K562 (cell line): ENCODE measurements at regions not wholly inside any gene's neighbourhood (a gene's known extent, or its start where the extent isn't known, plus 50 kb on each side); places are given as distances from the start of the nearest gene placed in this dataset.

ENCODE experiments used
- ATAC-seq: fragments of 200-7000 bp; cut with Tn5 transposase; 3 replicates; pipeline ENCODE4 v1.9.1; 2020; ENCODE audit warnings: moderate library complexity
- BruUV-seq: library from RNA; stranded (reverse); fragments of 400-500 nt; replicated peaks from 2 replicates; lab custom pipeline; 2021; lab: Mats Ljungman, UMichigan
- CTCF ChIA-PET: fragments of 300-600 bp; formaldehyde crosslinking; extraction: SDS; loops from one replicate; lab custom pipeline; 2021; ENCODE audit warnings: low intra/inter-chr PET ratio; lab: Yijun Ruan, JAX
- POLR2A ChIA-PET: fragments of 300-600, 350-650 bp; sonication (Branson Sonifier 250); formaldehyde crosslinking; extraction: SDS; loops from one replicate; lab custom pipeline; 2021; ENCODE audit warnings: antibody characterized with exemption, inconsistent platforms; lab: Yijun Ruan, JAX
- DNase-seq, 4 experiments: peaks; one replicate each; pipeline versions ENCODE4 v3.0.0 to v3.0.0-alpha.2; 2011 to 2018; ENCODE audit warnings: low spot score in 3 of 4, mixed read lengths in 3 of 4; ENCODE audit errors: extremely low read depth in 1 of 4
- FAIRE-seq: peaks from 2 replicates; lab custom pipeline; 2011; peaks lifted over from hg19 to GRCh38; lab: Jason Lieb, UNC
- H2AFZ ChIP-seq: 2 replicates; pipeline ENCODE4 v1.6.0; 2011; ENCODE audit warnings: low read depth, low read length, control low read depth, inconsistent platforms
- H3K27ac ChIP-seq: fragments of 200-600 bp; 3 replicates; pipeline ENCODE4 v1.8.0; 2011; ENCODE audit warnings: low read depth, mild to moderate bottlenecking, control low read depth, inconsistent platforms, low read length, moderate library complexity, mixed read lengths; ENCODE audit errors: extremely low read depth
- H3K27me3 ChIP-seq, 2 experiments: fragments of 300-600 bp in 1 of 2; 2 replicates in 1 of 2; 3 replicates in 1 of 2; pipeline versions ENCODE4 v1.6.0 to v1.8.0; 2011; ENCODE audit warnings: inconsistent platforms in 2 of 2, low read length in 2 of 2, mild to moderate bottlenecking in 1 of 2, mixed read lengths in 1 of 2, moderate library complexity in 1 of 2; ENCODE audit not compliant: control insufficient read depth in 2 of 2, insufficient read depth in 2 of 2
- H3K36me3 ChIP-seq: fragments of 300-600 bp; 3 replicates; pipeline ENCODE4 v1.8.0; 2011; ENCODE audit warnings: mild to moderate bottlenecking, low read length, inconsistent platforms; ENCODE audit not compliant: control insufficient read depth, insufficient read depth
- H3K4me1 ChIP-seq, 2 experiments: fragments of 200-600 bp in 1 of 2; replicated peaks in 1 of 2; 2 replicates in 1 of 2; 3 replicates in 1 of 2; pipeline versions ENCODE4 v1.5.1 to v1.8.0; 2011; ENCODE audit warnings: inconsistent platforms in 2 of 2, low read length in 2 of 2, mild to moderate bottlenecking in 1 of 2, mixed read lengths in 1 of 2, moderate library complexity in 1 of 2; ENCODE audit not compliant: control insufficient read depth in 2 of 2, insufficient read depth in 2 of 2
- H3K4me2 ChIP-seq: 2 replicates; pipeline ENCODE4 v1.6.1; 2011; ENCODE audit warnings: low read length, control low read depth, inconsistent platforms, mixed read lengths; ENCODE audit not compliant: insufficient read depth
- H3K4me3 ChIP-seq: fragments of 200-600 bp; sonication (generic), shearing (Covaris generic); 2 replicates; pipeline ENCODE4 v1.5.1; 2016; ENCODE audit warnings: control low read depth, inconsistent platforms
- H3K79me2 ChIP-seq: fragments of 200-600 bp; 3 replicates; pipeline ENCODE4 v1.8.0; 2011; ENCODE audit warnings: low read length, inconsistent platforms; ENCODE audit not compliant: control insufficient read depth, insufficient read depth
- H3K9ac ChIP-seq, 2 experiments: 2 replicates each; pipeline versions ENCODE4 v1.6.0 to v1.6.1; 2011; ENCODE audit warnings: low read depth in 2 of 2, low read length in 2 of 2, control low read depth in 1 of 2, inconsistent platforms in 1 of 2, mild to moderate bottlenecking in 1 of 2, mixed read lengths in 1 of 2; ENCODE audit not compliant: insufficient read depth in 1 of 2
- H3K9me1 ChIP-seq: one replicate; pipeline ENCODE4 v1.6.0; 2011; ENCODE audit warnings: inconsistent platforms, mild to moderate bottlenecking, low read length, moderate library complexity; ENCODE audit not compliant: control insufficient read depth, insufficient read depth
- H3K9me3 ChIP-seq: replicated peaks from 2 replicates; pipeline ENCODE4 v1.5.1; 2011; ENCODE audit warnings: low read depth, low read length, inconsistent platforms; ENCODE audit not compliant: control insufficient read depth, insufficient read depth
- H4K20me1 ChIP-seq: replicated peaks from 2 replicates; pipeline ENCODE4 v1.6.1; 2011; ENCODE audit warnings: low read length, inconsistent platforms, mixed read lengths; ENCODE audit not compliant: control insufficient read depth, insufficient read depth
- C11orf30 ChIP-seq: fragments of 450-650 bp; IDR thresholded peaks from 2 replicates; pipeline ENCODE4 v1.6.1; 2016; ENCODE audit warnings: low read depth, mild to moderate bottlenecking
- HNRNPL ChIP-seq: fragments of 200-400 bp; formaldehyde crosslinking; IDR thresholded peaks from 2 replicates; pipeline ENCODE4 v1.6.1; 2017; ENCODE audit warnings: low read depth, mild to moderate bottlenecking, low read length
- MGA ChIP-seq: fragments of 450-650 bp; IDR thresholded peaks from 2 replicates; pipeline ENCODE4 v1.6.1; 2016; ENCODE audit warnings: mild to moderate bottlenecking, moderate library complexity
- OTX1 ChIP-seq: fragments of 450-650 bp; formaldehyde crosslinking; IDR thresholded peaks from 2 replicates; pipeline ENCODE4 v1.4.0; 2022; ENCODE audit warnings: mild to moderate bottlenecking
- RFX5 ChIP-seq: IDR thresholded peaks from 2 replicates; pipeline ENCODE4 v1.6.1; 2011; ENCODE audit warnings: low read depth, mild to moderate bottlenecking, improper control_type of control experiment, low read length
- ZNF174 ChIP-seq: fragments of 250-450 bp; sonication (Bioruptor Pico); IDR thresholded peaks from 2 replicates; pipeline ENCODE4 v1.4.0; 2020; ENCODE audit warnings: mild to moderate bottlenecking
- ZNF316 ChIP-seq: fragments of 450-650 bp; IDR thresholded peaks from 2 replicates; pipeline ENCODE4 v1.6.1; 2016
- WGBS: fragments of 100-300 bp; shearing (Covaris generic); methylation state at CpG from one replicate; pipeline ENCODE4 v1.1.6; 2016; ENCODE audit warnings: low coverage, mixed read lengths; ENCODE audit not compliant: insufficient coverage; ENCODE audit errors: missing lambda C conversion rate; 5-methylcytosine and 5-hydroxymethylcytosine counted together
- in situ Hi-C: fragments of 300-500 bp; cut with MboI; formaldehyde crosslinking; loops from 4 replicates; pipeline ENCODE4 v1.15.0; 2018; ENCODE audit warnings: inconsistent platforms, mixed read lengths
- intact Hi-C: fragments of 100-400 bp; cut with micrococcal nuclease; formaldehyde crosslinking; loops from 2 replicates; pipeline ENCODE4 v1.14.2; 2022

GRCh38 chr6:81881660-81882059 is 129.2 kb upstream of the TENT5A start:
- FAIRE-seq (no peak), ATAC-seq (no peak), DNase-seq (no peak)
- H3K9me1 ChIP-seq = no peaks in the 10 kb centered on the region
- H3K4me2 ChIP-seq = no peak overlapping the region
- BruUV-seq = no TSS peak
- WGBS = 0% methylated on average over 4 of the region's 4 CpGs
- no peaks in the 10 kb centered on the region for H4K20me1 ChIP-seq
- H3K4me1 ChIP-seq = no peaks in the 10 kb centered on the region
- TF ChIP-seq RFX5 = no peak
- 0 out of 2 replicates have a peak, but pooled peaks have one; percentile 14 for TF ChIP-seq C11orf30
- TF ChIP-seq ZNF316 = peak; percentile 57
- no peak for TF ChIP-seq HNRNPL
- POLR2A ChIA-PET = no interaction called here
- intact Hi-C loops (no loop called here), in situ Hi-C loops (no loop called here)
- no peak overlapping the region for H3K4me3 ChIP-seq
- no peaks in the 10 kb centered on the region for H3K79me2 ChIP-seq
- CTCF ChIA-PET = no interaction called here
- H3K9ac ChIP-seq = no peak overlapping the region
- no peaks in the 10 kb centered on the region for H3K9me3 ChIP-seq
- no peaks in the 10 kb centered on the region for H3K27me3 ChIP-seq
- no peak overlapping the region for H2AFZ ChIP-seq
- H3K27ac ChIP-seq = no peak overlapping the region
- H3K36me3 ChIP-seq = no peaks in the 10 kb centered on the region

- Histone ChIP-seq H2AFZ (no peak overlapping the region), H3K4me2 (no peak overlapping the region), H3K4me3 (no peak overlapping the region), H3K27me3 (no peaks in the 10 kb centered on the region), H3K9me1 (no peaks in the 10 kb centered on the region), H3K4me1 (no peaks in the 10 kb centered on the region), H3K9ac (no peak overlapping the region), H3K27ac (no peak overlapping the region), H4K20me1 (no peaks in the 10 kb centered on the region), H3K36me3 (no peaks in the 10 kb centered on the region), H3K79me2 (no peaks in the 10 kb centered on the region), H3K9me3 (no peaks in the 10 kb centered on the region)
- no peak for DNase-seq
- in situ Hi-C loops (no loop called here), intact Hi-C loops (no loop called here)
- no peak for FAIRE-seq
- no peak for ATAC-seq
- POLR2A ChIA-PET = no interaction called here
- CTCF ChIA-PET = no interaction called here
- no TSS peak for BruUV-seq
- TF ChIP-seq ZNF174 (CRISPR knock-in tag) = no peak
- TF ChIP-seq MGA = no peak
- no peak for TF ChIP-seq OTX1
Observed at GRCh38 chr6:81878479-81878878, 126.0 kb upstream of the TENT5A start.
